ENCODE measurements at regions not wholly inside any gene's neighbourhood (a gene's known extent, or its start where the extent isn't known, plus 50 kb on each side); places are given as distances from the start of the nearest gene placed in this dataset.

GRCh38 chr10:7015457-7015856, 395.4 kb downstream of the SFMBT2 start:
- no peak overlapping the region for H3K4me3 ChIP-seq (ENCODE audit: low read depth, low read length)
- DNase-seq (ENCODE audit: low read depth), result no peak
- TF ChIP-seq, protein P1, sequence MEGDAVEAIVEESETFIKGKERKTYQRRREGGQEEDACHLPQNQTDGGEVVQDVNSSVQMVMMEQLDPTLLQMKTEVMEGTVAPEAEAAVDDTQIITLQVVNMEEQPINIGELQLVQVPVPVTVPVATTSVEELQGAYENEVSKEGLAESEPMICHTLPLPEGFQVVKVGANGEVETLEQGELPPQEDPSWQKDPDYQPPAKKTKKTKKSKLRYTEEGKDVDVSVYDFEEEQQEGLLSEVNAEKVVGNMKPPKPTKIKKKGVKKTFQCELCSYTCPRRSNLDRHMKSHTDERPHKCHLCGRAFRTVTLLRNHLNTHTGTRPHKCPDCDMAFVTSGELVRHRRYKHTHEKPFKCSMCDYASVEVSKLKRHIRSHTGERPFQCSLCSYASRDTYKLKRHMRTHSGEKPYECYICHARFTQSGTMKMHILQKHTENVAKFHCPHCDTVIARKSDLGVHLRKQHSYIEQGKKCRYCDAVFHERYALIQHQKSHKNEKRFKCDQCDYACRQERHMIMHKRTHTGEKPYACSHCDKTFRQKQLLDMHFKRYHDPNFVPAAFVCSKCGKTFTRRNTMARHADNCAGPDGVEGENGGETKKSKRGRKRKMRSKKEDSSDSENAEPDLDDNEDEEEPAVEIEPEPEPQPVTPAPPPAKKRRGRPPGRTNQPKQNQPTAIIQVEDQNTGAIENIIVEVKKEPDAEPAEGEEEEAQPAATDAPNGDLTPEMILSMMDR (IDR thresholded peaks at IDR 0.05; ENCODE audit: low read depth, low read length, missing control alignments), result no peak

- TF ChIP-seq, protein P1 (IDR thresholded peaks at IDR 0.05; ENCODE audit: low read depth, low read length, missing control alignments), result no peak
- H3K4me3 ChIP-seq (ENCODE audit: low read depth, low read length), result no peak overlapping the region
- DNase-seq (ENCODE audit: low read depth), result no peak
Observed at GRCh38 chr10:7014721-7015120, 396.1 kb downstream of the SFMBT2 start.

GRCh38 chr10:7011994-7012393, 398.8 kb downstream of the SFMBT2 start:
- TF ChIP-seq, protein P1 (IDR thresholded peaks at IDR 0.05; ENCODE audit: low read depth, low read length, missing control alignments), result no peak
- no peak for DNase-seq (ENCODE audit: low read depth)
- no peak overlapping the region for H3K4me3 ChIP-seq (ENCODE audit: low read depth, low read length)

- H3K4me3 ChIP-seq (ENCODE audit: low read depth, low read length), result no peak overlapping the region
- TF ChIP-seq, protein P1 (IDR thresholded peaks at IDR 0.05; ENCODE audit: low read depth, low read length, missing control alignments), result no peak
- no peak for DNase-seq (ENCODE audit: low read depth)
Observed at GRCh38 chr10:7008645-7009044, 402.2 kb downstream of the SFMBT2 start.

DNA sequence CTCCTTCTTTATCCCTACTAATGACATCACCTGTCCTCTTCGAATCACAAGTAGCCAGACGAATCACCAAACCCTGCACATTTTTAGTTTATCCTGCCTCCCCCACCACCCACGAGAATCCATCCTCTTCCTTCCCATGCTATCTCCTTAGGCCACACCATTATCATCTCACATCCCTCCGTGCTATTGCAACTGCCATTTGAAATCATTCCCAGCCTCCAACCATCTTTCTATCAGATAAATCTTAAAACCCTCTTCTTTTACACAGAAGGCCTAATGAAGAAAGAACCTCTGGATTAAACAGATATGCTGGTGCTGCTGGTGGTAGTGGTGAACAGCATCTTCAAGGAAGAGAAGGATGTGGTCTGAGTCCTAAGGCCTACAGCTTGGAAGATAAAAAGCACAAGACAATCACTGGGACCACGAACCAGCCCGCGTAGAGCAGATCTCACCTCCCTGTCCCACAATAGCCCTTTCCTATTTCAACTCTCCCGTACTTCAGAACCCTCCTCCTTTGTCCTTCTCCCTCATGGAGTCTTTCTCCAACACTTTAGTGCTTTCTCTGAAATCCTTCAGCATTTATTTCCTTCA, 403.1 kb downstream of the SFMBT2 start:
- TF ChIP-seq, protein P1 (IDR thresholded peaks at IDR 0.05; ENCODE audit: low read depth, low read length, missing control alignments), result no peak
- no peak overlapping the region for H3K4me3 ChIP-seq (ENCODE audit: low read depth, low read length)
- no peak for DNase-seq (ENCODE audit: low read depth)

DNA sequence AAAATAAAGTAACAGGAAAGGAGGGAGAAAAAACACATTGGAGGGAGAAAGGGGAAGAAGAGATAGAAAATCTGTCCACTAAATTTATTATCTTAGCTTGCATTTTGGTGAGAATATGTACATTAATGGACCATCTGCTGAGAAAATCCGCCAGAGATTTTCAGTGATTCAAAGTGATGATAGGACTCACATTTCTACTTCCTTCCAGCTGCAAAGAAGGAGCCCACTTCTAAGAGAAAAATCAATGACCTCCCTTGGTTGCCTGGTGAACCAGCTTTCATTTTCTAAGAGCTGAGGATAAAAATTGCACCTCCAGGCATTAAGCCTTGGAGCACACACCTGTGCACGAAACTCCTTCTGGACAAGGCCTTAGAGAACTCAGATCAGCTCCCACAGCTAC, 404.3 kb downstream of the SFMBT2 start:
- H3K4me3 ChIP-seq (ENCODE audit: low read depth, low read length), result no peak overlapping the region
- no peak for DNase-seq (ENCODE audit: low read depth)
- TF ChIP-seq, protein P1 (IDR thresholded peaks at IDR 0.05; ENCODE audit: low read depth, low read length, missing control alignments), result no peak

- TF ChIP-seq, protein P1 (IDR thresholded peaks at IDR 0.05; ENCODE audit: low read depth, low read length, missing control alignments), result no peak
- DNase-seq (ENCODE audit: low read depth), result no peak
- no peak overlapping the region for H3K4me3 ChIP-seq (ENCODE audit: low read depth, low read length)
Observed at GRCh38 chr10:7003831-7004395, 406.9 kb downstream of the SFMBT2 start.

Data from GM12864 (cell line).